Stimulated activated naive CD8-positive, alpha-beta T cell treated with anti-CD3 and anti-CD28 coated beads, Interleukin-15, Interleukin-2, amounts not matched to agents 100 ng/mL and 50 ng/mL, for 24 hours (primary cell): ENCODE measurements at regions not wholly inside any gene's neighbourhood (a gene's known extent, or its start where the extent isn't known, plus 50 kb on each side); places are given as distances from the start of the nearest gene placed in this dataset.
"Not testable (repeated sequence)": the region's sequence is repeated elsewhere in the genome, so short reads cannot be mapped to it uniquely, and the experiment has no call there.

Source experiments
- H3K27ac Mint-ChIP-seq: one replicate; pipeline ENCODE4 v1.8.0; 2021; ENCODE audit warnings: mild to moderate bottlenecking, mixed read lengths
- H3K27me3 Mint-ChIP-seq: one replicate; pipeline ENCODE4 v1.8.0; 2021; ENCODE audit warnings: mixed read lengths
- H3K36me3 Mint-ChIP-seq: one replicate; pipeline ENCODE4 v1.8.0; 2021; ENCODE audit warnings: low read depth, mixed read lengths
- H3K4me1 Mint-ChIP-seq: one replicate; pipeline ENCODE4 v1.8.0; 2021; ENCODE audit warnings: low read depth, mixed read lengths
- H3K4me3 Mint-ChIP-seq: one replicate; pipeline ENCODE4 v1.8.0; 2021; ENCODE audit warnings: mild to moderate bottlenecking, mixed read lengths
- H3K9me3 Mint-ChIP-seq: one replicate; pipeline ENCODE4 v1.8.0; 2021; ENCODE audit warnings: mixed read lengths

DNA sequence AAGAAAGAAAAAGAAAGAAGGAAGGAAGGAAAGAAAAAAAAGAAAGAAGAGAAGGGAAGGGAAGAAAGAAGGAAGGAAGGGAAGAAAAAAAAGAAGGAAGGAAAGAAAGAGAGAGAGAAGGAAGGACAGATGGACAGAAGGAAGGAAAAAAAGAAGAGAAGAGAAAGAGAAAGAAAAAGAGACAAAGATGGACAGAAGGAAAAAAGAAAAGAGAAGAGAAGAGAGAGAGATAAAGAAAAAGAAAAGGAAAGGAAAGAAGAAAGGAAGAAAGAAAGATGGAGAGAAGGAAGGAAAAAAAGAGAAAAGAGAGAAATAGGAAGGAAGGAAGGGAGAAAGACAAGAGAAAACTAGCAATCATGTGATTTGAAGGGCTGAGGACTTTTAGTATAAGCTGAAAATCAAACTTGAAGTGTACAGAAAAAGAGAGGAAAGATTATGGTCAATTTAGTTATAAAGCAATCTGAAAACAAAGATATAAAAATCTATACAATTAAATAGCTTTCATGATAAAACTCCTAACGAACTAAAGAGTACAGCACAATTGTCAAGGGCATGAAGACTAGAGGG, 115.3 kb downstream of the LTN1 start:
- Mint-ChIP-seq H3K27me3 (no peaks in the 10 kb centered on the region), H3K4me3 (no peak overlapping the region), H3K4me1 (no peaks in the 10 kb centered on the region), H3K36me3 (peaks cover 39% of the 10 kb centered on the region), H3K9me3 (no peaks in the 10 kb centered on the region), H3K27ac (no peak overlapping the region)

DNA sequence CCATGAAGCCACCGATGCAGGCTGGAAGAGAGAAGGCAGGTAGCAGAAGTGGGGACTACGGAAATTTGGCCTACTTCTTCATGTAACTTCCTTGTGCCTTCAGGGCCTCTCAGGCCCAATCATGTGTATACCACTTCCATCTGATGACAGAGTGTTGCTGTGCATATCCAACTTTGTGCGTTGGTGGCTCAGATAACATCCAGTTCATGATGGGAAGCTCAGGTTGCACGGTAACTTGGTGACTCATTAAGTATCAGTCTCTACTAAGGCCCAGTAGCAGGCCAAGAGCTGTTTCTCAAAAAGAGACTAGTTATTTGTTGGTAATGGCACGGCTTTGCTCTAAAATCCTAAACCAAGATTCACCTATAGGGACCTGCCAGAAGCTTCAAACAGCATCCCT, 117.6 kb downstream of the LTN1 start:
- H3K9me3 Mint-ChIP-seq, result no peaks in the 10 kb centered on the region
- H3K27me3 Mint-ChIP-seq, result no peaks in the 10 kb centered on the region
- no peaks in the 10 kb centered on the region for H3K4me1 Mint-ChIP-seq
- no peak overlapping the region for H3K27ac Mint-ChIP-seq
- no peak overlapping the region for H3K4me3 Mint-ChIP-seq
- peaks cover 27% of the 10 kb centered on the region for H3K36me3 Mint-ChIP-seq

GRCh38 chr21:28872218-28872617, 120.5 kb downstream of the LTN1 start:
- Mint-ChIP-seq H3K9me3 (no peaks in the 10 kb centered on the region), H3K4me3 (no peak overlapping the region), H3K4me1 (no peaks in the 10 kb centered on the region), H3K27me3 (no peaks in the 10 kb centered on the region), H3K27ac (no peak overlapping the region), H3K36me3 (peaks cover 32% of the 10 kb centered on the region)

GRCh38 chr21:28871388-28872010, 121.2 kb downstream of the LTN1 start:
- no peak overlapping the region for H3K4me3 Mint-ChIP-seq
- no peaks in the 10 kb centered on the region for H3K4me1 Mint-ChIP-seq
- no peak overlapping the region for H3K27ac Mint-ChIP-seq
- H3K9me3 Mint-ChIP-seq, result no peaks in the 10 kb centered on the region
- no peaks in the 10 kb centered on the region for H3K27me3 Mint-ChIP-seq
- H3K36me3 Mint-ChIP-seq, result peaks cover 32% of the 10 kb centered on the region

GRCh38 chr21:28867401-28867800, 125.3 kb downstream of the LTN1 start:
- H3K4me1 Mint-ChIP-seq, result no peaks in the 10 kb centered on the region
- no peaks in the 10 kb centered on the region for H3K9me3 Mint-ChIP-seq
- no peak overlapping the region for H3K27ac Mint-ChIP-seq
- H3K4me3 Mint-ChIP-seq, result no peak overlapping the region
- peaks cover 25% of the 10 kb centered on the region for H3K36me3 Mint-ChIP-seq
- H3K27me3 Mint-ChIP-seq, result no peaks in the 10 kb centered on the region

- Mint-ChIP-seq H3K27me3 (no peaks in the 10 kb centered on the region), H3K9me3 (no peaks in the 10 kb centered on the region), H3K36me3 (peaks cover 24% of the 10 kb centered on the region), H3K4me3 (no peak overlapping the region), H3K4me1 (no peaks in the 10 kb centered on the region), H3K27ac (no peak overlapping the region)
Observed at GRCh38 chr21:28865488-28866186, 127.0 kb downstream of the LTN1 start.

DNA sequence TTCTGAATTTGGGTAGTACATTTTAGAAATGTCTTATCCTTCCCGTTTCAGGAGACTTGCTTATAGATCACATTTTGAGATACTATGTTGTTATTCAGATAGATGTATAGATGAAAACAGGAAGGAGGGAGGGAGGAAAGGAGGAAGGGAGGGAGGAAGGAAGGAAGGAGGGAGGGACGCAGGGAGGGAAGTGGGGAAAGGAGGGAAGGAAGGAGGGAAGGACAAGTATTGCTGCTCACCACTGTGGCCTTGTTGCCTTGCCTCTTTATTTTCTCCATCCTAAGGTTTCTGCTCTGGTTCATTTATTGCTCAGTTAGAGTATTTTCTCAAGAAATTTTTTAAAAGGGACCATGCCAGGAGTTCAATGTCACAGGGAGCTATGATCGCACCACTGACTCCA, 134.3 kb downstream of the LTN1 start:
- Mint-ChIP-seq H3K27ac (no peak overlapping the region), H3K9me3 (no peaks in the 10 kb centered on the region), H3K27me3 (no peaks in the 10 kb centered on the region), H3K36me3 (peaks cover 10% of the 10 kb centered on the region), H3K4me3 (no peak overlapping the region), H3K4me1 (no peaks in the 10 kb centered on the region)

DNA sequence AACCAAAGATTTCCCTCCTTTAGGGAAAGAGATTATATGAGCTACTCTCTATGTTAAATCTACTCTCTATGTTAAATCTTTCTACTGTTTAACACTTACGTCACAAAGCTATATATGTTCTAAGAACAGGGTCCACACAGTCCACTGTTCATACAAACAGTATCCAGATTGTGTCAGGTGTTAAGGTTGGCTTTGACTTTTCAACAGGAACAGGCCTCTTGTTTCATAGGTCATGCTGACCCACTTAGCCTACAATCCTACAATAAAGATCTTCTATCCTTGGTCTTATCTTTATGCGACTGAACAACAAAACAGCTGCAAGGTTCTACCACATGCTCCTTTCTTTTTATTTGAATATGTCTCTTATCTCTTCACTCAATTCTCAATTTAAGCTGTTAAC, 134.9 kb downstream of the LTN1 start:
- Mint-ChIP-seq H3K4me1 (no peaks in the 10 kb centered on the region), H3K4me3 (no peak overlapping the region), H3K27me3 (no peaks in the 10 kb centered on the region), H3K27ac (no peak overlapping the region), H3K9me3 (no peaks in the 10 kb centered on the region), H3K36me3 (peaks cover 8% of the 10 kb centered on the region)

DNA sequence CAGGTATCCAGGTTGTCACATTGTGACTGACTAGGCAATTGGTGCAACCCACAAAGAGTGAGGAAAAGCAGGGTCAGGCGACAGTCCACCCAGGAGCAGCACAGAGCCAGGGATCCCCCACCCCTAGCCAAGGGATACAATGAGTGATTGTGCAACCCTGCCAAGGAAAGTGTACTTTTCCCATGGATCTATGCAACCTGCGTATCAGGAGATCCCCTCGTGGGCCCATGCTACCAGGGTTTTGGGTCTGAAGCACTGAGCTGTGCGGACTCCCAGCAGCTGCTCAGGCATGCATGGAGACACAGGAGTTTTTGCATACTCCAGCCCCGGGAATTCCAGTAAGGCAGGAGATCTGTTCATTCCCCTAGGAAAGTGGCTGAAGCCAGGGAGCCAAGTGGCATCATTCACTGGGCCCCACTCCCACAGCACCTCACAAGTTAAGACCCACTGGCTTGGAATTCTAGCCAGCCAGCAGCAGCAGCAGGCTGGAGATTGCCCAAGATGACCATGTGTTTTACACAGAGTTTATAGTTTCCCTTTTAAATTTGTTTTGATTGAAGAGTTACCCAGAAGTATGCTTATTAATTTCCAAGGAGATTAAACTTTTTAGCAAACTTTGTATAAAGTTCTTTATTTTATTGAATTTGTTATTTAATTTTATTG, 136.0 kb downstream of the LTN1 start:
- Mint-ChIP-seq H3K36me3 (peaks cover under 1% of the 10 kb centered on the region), H3K27me3 (no peaks in the 10 kb centered on the region), H3K9me3 (no peaks in the 10 kb centered on the region), H3K4me1 (no peaks in the 10 kb centered on the region), H3K27ac (no peak overlapping the region), H3K4me3 (no peak overlapping the region)

DNA sequence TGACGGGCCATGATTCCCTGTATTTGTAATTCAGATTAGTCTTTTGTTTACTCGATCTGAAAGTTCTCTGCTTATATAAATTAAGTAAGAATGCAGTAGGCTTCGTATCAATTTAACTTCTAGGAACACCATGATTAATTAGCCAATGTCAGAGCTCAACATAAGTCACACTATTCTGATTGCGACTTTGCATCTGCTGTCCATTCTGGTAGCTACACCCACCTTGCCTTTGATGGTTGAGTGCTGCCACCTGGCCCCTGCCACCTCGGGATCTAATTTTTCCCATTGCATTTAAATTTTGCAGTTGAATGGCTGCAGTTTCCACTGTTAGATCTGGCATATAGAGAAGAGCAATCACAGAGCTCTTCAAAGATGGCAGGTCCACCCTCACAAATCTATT, 140.0 kb downstream of the LTN1 start:
- Mint-ChIP-seq H3K9me3 (no peaks in the 10 kb centered on the region), H3K4me3 (no peak overlapping the region), H3K4me1 (peaks cover 6% of the 10 kb centered on the region), H3K27ac (no peak overlapping the region), H3K36me3 (no peaks in the 10 kb centered on the region), H3K27me3 (no peaks in the 10 kb centered on the region)

GRCh38 chr21:28851645-28852044, 141.0 kb downstream of the LTN1 start:
- Mint-ChIP-seq H3K9me3 (peaks cover 2% of the 10 kb centered on the region), H3K4me1 (peaks cover 6% of the 10 kb centered on the region), H3K4me3 (no peak overlapping the region), H3K27ac (no peak overlapping the region), H3K27me3 (no peaks in the 10 kb centered on the region), H3K36me3 (no peaks in the 10 kb centered on the region)

DNA sequence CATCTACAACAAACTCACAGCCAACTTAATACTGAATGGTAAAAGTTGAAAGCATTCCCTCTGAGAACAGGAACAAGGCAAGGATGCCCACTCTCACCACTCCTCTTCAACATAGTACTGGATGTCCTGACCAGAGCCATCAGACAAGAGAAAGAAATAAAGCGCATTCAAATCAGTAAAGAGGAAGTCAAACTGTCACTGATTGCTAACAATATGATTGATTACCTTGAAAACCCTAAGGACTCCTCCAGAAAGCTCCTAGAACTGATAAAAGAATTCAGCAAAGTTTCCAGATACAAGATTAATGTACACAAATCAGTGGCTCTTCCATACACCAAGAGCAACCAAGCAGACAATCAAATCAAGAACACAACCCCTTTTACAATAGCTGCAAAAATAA, 153.4 kb downstream of the LTN1 start:
- not testable (repeated sequence) for H3K4me3 Mint-ChIP-seq, H3K36me3 Mint-ChIP-seq, H3K9me3 Mint-ChIP-seq, H3K27me3 Mint-ChIP-seq, H3K27ac Mint-ChIP-seq
- peaks cover 39% of the 10 kb centered on the region for H3K4me1 Mint-ChIP-seq

DNA sequence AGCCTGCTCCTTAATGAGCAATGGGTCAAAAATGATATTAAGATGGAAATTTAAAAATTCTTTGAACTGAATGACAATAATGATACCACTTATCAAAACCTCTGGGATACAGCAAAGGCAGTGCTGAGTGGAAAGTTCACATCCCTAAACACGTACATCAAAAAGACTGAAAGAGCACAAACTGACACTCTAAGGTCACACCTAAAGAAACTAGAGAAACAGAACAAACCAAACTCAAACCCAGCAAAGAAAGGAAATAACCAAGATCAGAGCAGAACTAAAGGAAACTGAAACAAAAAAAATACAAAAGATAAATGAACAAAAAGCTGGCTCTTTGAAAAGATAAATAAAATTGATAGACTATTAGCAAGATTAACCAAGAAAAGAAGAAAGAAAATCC, 155.3 kb downstream of the LTN1 start:
- not testable (repeated sequence) for H3K27me3 Mint-ChIP-seq, H3K9me3 Mint-ChIP-seq, H3K36me3 Mint-ChIP-seq
- H3K4me1 Mint-ChIP-seq, result peaks cover 57% of the 10 kb centered on the region
- H3K4me3 Mint-ChIP-seq, result peak overlapping the region; percentile 11
- peak overlapping the region; percentile 88 for H3K27ac Mint-ChIP-seq

GRCh38 chr21:28836588-28836987, 156.1 kb downstream of the LTN1 start:
- H3K27ac Mint-ChIP-seq, result peak overlapping the region; percentile 90
- not testable (repeated sequence) for H3K9me3 Mint-ChIP-seq, H3K27me3 Mint-ChIP-seq, H3K36me3 Mint-ChIP-seq
- peak overlapping the region; percentile 68 for H3K4me3 Mint-ChIP-seq
- peaks cover 65% of the 10 kb centered on the region for H3K4me1 Mint-ChIP-seq
